Natural killer cell (primary cell): ENCODE measurements at regions not wholly inside any gene's neighbourhood (a gene's known extent, or its start where the extent isn't known, plus 50 kb on each side); places are given as distances from the start of the nearest gene placed in this dataset.

Experiments
- ATAC-seq, 3 donors: fragments of 150-1000 bp in 2 of 3; fragments of 200-7000 bp in 1 of 3; cut with Tn5 transposase; 1 replicate in 1 of 3; 2 replicates in 2 of 3; pipeline ENCODE4 v1.10.0; 2021; ENCODE audit warnings: mild to moderate bottlenecking in 2 of 3, moderate library complexity in 2 of 3
- DNase-seq, 2 donors: peaks; one replicate each; pipeline versions ENCODE4 v3.0.0 to v3.0.0-alpha.2; 2013 to 2021; ENCODE audit warnings: mixed read lengths in 1 of 2
- H3K27ac ChIP-seq: one replicate; pipeline ENCODE4 v1.5.1; 2013; ENCODE audit warnings: mild to moderate bottlenecking, low read length
- H3K27me3 ChIP-seq: one replicate; pipeline ENCODE4 v1.6.1; 2013; ENCODE audit warnings: low read length; ENCODE audit not compliant: control insufficient read depth, insufficient read depth
- H3K36me3 ChIP-seq: one replicate; pipeline ENCODE4 v1.6.1; 2013; ENCODE audit warnings: low read length; ENCODE audit not compliant: control insufficient read depth, insufficient read depth
- H3K4me1 ChIP-seq: one replicate; pipeline ENCODE4 v1.6.1; 2013; ENCODE audit warnings: low read length; ENCODE audit not compliant: control insufficient read depth, insufficient read depth
- H3K4me3 ChIP-seq: one replicate; pipeline ENCODE4 v1.5.1; 2013; ENCODE audit warnings: low read length
- H3K9me3 ChIP-seq: one replicate; pipeline ENCODE4 v1.6.1; 2013; ENCODE audit warnings: low read length; ENCODE audit not compliant: control insufficient read depth, insufficient read depth
- H3K27ac Mint-ChIP-seq, 2 donors: one replicate each; pipeline ENCODE4 v1.8.0; 2022; ENCODE audit warnings: mild to moderate bottlenecking in 2 of 2, mixed read lengths in 2 of 2, moderate library complexity in 1 of 2
- H3K27me3 Mint-ChIP-seq, 2 donors: one replicate each; pipeline ENCODE4 v1.8.0; 2022; ENCODE audit warnings: low read depth in 2 of 2, mixed read lengths in 2 of 2
- H3K36me3 Mint-ChIP-seq: one replicate; pipeline ENCODE4 v1.8.0; 2022; ENCODE audit warnings: mixed read lengths
- H3K4me1 Mint-ChIP-seq, 2 donors: one replicate each; pipeline ENCODE4 v1.8.0; 2022; ENCODE audit warnings: mixed read lengths in 2 of 2
- H3K4me3 Mint-ChIP-seq: one replicate; pipeline ENCODE4 v1.8.0; 2022; ENCODE audit warnings: mild to moderate bottlenecking, moderate library complexity, mixed read lengths
- H3K9me3 Mint-ChIP-seq, 2 donors: one replicate each; pipeline ENCODE4 v1.8.0; 2022; ENCODE audit warnings: mixed read lengths in 2 of 2
- CTCF ChIP-seq: fragments of 200-600 bp; IDR thresholded peaks from one replicate; pipeline ENCODE4 v1.8.0; 2022; ENCODE audit warnings: antibody characterized with exemption
- WGBS: methylation state at CpG from one replicate; pipeline ENCODE4 v1.1.7; 2013; ENCODE audit warnings: missing lambda C conversion rate; ENCODE audit not compliant: insufficient coverage; 5-methylcytosine and 5-hydroxymethylcytosine counted together
- intact Hi-C: fragments of 100-400 bp; cut with micrococcal nuclease; formaldehyde crosslinking; loops from one replicate; pipeline ENCODE4 v1.14.2; 2022

DNA sequence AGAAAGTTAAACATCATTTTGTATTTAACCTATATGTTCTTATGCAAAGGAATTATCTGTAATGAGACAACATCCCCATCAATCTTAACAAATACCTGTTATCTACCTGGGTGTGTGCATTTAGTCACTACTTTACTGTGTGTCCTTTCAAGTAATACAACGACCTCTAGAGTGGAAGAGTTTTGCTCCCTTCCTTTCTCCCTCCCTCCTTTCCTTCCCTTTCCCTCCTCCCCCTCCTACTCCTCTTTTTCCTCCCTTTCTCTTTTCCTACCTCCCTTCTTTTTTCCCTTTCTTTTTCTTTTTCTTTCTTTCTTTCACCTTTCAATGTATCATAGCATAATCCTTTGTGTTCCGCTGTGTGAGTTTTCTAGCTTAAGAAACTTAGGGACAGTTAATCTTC is 532.3 kb downstream of the SLC4A3 start:
- Mint-ChIP-seq H3K4me3 (no peak overlapping the region), H3K36me3 (no peaks in the 10 kb centered on the region), H3K4me1 (no peaks in the 10 kb centered on the region), H3K9me3 (peaks cover 0 to 2% of the 10 kb centered on the region in 2 donors), H3K27me3 (no peaks in the 10 kb centered on the region), H3K27ac (no peak overlapping the region)
- Histone ChIP-seq H3K36me3 (no peaks in the 10 kb centered on the region), H3K4me1 (no peaks in the 10 kb centered on the region), H3K27ac (no peak overlapping the region), H3K4me3 (no peak overlapping the region), H3K27me3 (no peaks in the 10 kb centered on the region), H3K9me3 (no peaks in the 10 kb centered on the region)
- no peak for DNase-seq
- intact Hi-C loops, result no loop called here
- ATAC-seq, result no peak
- TF ChIP-seq CTCF, result no peak
- 63% methylated on average over 1 of the region's 2 CpGs for WGBS

DNA sequence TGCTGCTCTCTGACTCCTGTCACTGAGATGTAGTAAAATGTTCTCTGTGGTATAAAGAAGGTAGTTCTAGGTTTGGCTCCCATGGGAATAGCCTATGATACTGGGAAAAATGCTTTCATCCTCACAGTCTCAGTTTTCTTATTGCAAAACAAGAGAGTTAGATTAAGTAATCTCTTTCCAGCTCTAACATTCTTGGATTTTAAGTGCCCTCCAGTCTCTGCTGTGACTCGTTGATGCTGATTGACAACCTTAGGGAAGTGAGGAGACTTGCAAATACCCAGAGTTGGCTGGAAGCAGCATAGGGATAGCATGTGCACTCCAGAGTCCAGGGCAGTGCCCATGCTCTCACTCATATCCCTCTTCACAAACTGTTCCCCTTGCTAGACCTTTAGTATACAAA is 534.9 kb downstream of the SLC4A3 start:
- Histone ChIP-seq H3K4me3 (no peak overlapping the region), H3K27ac (no peak overlapping the region), H3K4me1 (no peaks in the 10 kb centered on the region), H3K27me3 (no peaks in the 10 kb centered on the region), H3K9me3 (no peaks in the 10 kb centered on the region), H3K36me3 (no peaks in the 10 kb centered on the region)
- Mint-ChIP-seq H3K4me1 (no peaks in the 10 kb centered on the region), H3K9me3 (peaks cover 0 to 2% of the 10 kb centered on the region in 2 donors), H3K27ac (no peak overlapping the region), H3K27me3 (no peaks in the 10 kb centered on the region), H3K36me3 (no peaks in the 10 kb centered on the region), H3K4me3 (no peak overlapping the region)
- intact Hi-C loops, result no loop called here
- WGBS, result no CpG with 5 or more reads among the region's 1 CpG
- DNase-seq, result no peak
- no peak for ATAC-seq
- TF ChIP-seq CTCF, result no peak

GRCh38 chr2:220163486-220163885 is 536.1 kb downstream of the SLC4A3 start:
- Histone ChIP-seq H3K4me1 (no peaks in the 10 kb centered on the region), H3K36me3 (no peaks in the 10 kb centered on the region), H3K9me3 (no peaks in the 10 kb centered on the region), H3K27ac (no peak overlapping the region), H3K4me3 (no peak overlapping the region), H3K27me3 (no peaks in the 10 kb centered on the region)
- intact Hi-C loops, result no loop called here
- H3K4me1 Mint-ChIP-seq, result no peaks in the 10 kb centered on the region
- ATAC-seq (no peak), DNase-seq (no peak)
- 100% methylated on average over 1 of the region's 2 CpGs for WGBS
- no peak overlapping the region for H3K27ac Mint-ChIP-seq
- no peaks in the 10 kb centered on the region for H3K36me3 Mint-ChIP-seq
- H3K27me3 Mint-ChIP-seq, result no peaks in the 10 kb centered on the region
- peaks cover 0 to 2% of the 10 kb centered on the region in 2 donors for H3K9me3 Mint-ChIP-seq
- H3K4me3 Mint-ChIP-seq, result no peak overlapping the region
- TF ChIP-seq CTCF, result no peak

- no peaks in the 10 kb centered on the region for H3K9me3 ChIP-seq
- Mint-ChIP-seq H3K4me1 (no peaks in the 10 kb centered on the region), H3K4me3 (no peak overlapping the region), H3K36me3 (no peaks in the 10 kb centered on the region), H3K27ac (no peak overlapping the region), H3K9me3 (peaks cover 0 to 2% of the 10 kb centered on the region in 2 donors), H3K27me3 (no peaks in the 10 kb centered on the region)
- H3K4me1 ChIP-seq, result no peaks in the 10 kb centered on the region
- ATAC-seq (no peak), DNase-seq (no peak)
- intact Hi-C loops, result no loop called here
- no peaks in the 10 kb centered on the region for H3K36me3 ChIP-seq
- no peaks in the 10 kb centered on the region for H3K27me3 ChIP-seq
- WGBS, result 86% methylated on average over 4 of the region's 4 CpGs
- TF ChIP-seq CTCF, result no peak
- no peak overlapping the region for H3K27ac ChIP-seq
- H3K4me3 ChIP-seq, result no peak overlapping the region
Observed at GRCh38 chr2:220165401-220165800, 538.0 kb downstream of the SLC4A3 start.
